GM13977 (cell line): ENCODE measurements at regions not wholly inside any gene's neighbourhood (a gene's known extent, or its start where the extent isn't known, plus 50 kb on each side); places are given as distances from the start of the nearest gene placed in this dataset.

Experiments used
- DNase-seq: peaks from one replicate; pipeline ENCODE4 v3.0.0; 2012; ENCODE audit warnings: low spot score
- CTCF ChIP-seq: IDR thresholded peaks from 2 replicates; pipeline ENCODE4 v1.5.1; 2012; ENCODE audit warnings: mild to moderate bottlenecking, control low read depth; ENCODE audit not compliant: insufficient read depth; ENCODE audit errors: extremely low read depth, missing control alignments
- in situ Hi-C: fragments of 300-500 bp; cut with MboI; formaldehyde crosslinking; loops from one replicate; pipeline ENCODE4 v1.12.0; 2022; ENCODE audit warnings: low sequenced_read_pairs, low pct_unique_long_range_greater_than_20kb, mixed read lengths, inconsistent platforms; ENCODE audit not compliant: unreplicated experiment

GRCh38 chr4:108384544-108384943 lies 215.8 kb upstream of the LEF1 start:
- no peak for TF ChIP-seq CTCF
- in situ Hi-C loops = no loop called here
- DNase-seq = no peak

GRCh38 chr4:108383157-108383556 lies 214.4 kb upstream of the LEF1 start:
- DNase-seq = no peak
- TF ChIP-seq CTCF = no peak
- in situ Hi-C loops = no loop called here

- in situ Hi-C loops = no loop called here
- TF ChIP-seq CTCF = no peak
- no peak for DNase-seq
Observed at GRCh38 chr4:108382751-108383150, 214.0 kb upstream of the LEF1 start.

GRCh38 chr4:108378164-108378563 lies 209.4 kb upstream of the LEF1 start:
- DNase-seq = no peak
- in situ Hi-C loops = no loop called here
- no peak for TF ChIP-seq CTCF

- TF ChIP-seq CTCF = no peak
- in situ Hi-C loops = no loop called here
- DNase-seq = no peak
Observed at GRCh38 chr4:108377021-108377420, 208.3 kb upstream of the LEF1 start.

GRCh38 chr4:108375434-108375833 lies 206.7 kb upstream of the LEF1 start:
- no peak for DNase-seq
- TF ChIP-seq CTCF = no peak
- in situ Hi-C loops = no loop called here

- DNase-seq = no peak
- in situ Hi-C loops = no loop called here
- TF ChIP-seq CTCF = no peak
Observed at GRCh38 chr4:108372681-108373080, 203.9 kb upstream of the LEF1 start.
